Choroid plexus epithelial cell (primary cell): ENCODE measurements at regions not wholly inside any gene's neighbourhood (a gene's known extent, or its start where the extent isn't known, plus 50 kb on each side); places are given as distances from the start of the nearest gene placed in this dataset.

Experiments used
- DNase-seq: peaks from one replicate; pipeline ENCODE4 v3.0.0-alpha.2; 2010; ENCODE audit warnings: low read depth
- H3K4me3 ChIP-seq: 2 replicates; pipeline ENCODE4 v1.5.1; 2011; ENCODE audit warnings: low read depth, mild to moderate bottlenecking, control low read depth, low read length, moderate library complexity
- CTCF ChIP-seq: conservative IDR thresholded peaks from 2 replicates; pipeline ENCODE4 v1.5.1; 2011; ENCODE audit warnings: low read depth, mild to moderate bottlenecking, control low read depth, inconsistent platforms, low read length, moderate library complexity

GRCh38 chr2:59912042-59912441, 641.4 kb downstream of the BCL11A start:
- TF ChIP-seq CTCF: no peak
- H3K4me3 ChIP-seq: no peak overlapping the region
- no peak for DNase-seq

- no peak for TF ChIP-seq CTCF
- H3K4me3 ChIP-seq: no peak overlapping the region
- no peak for DNase-seq
Measured at GRCh38 chr2:59910166-59910565, 643.3 kb downstream of the BCL11A start.

GRCh38 chr2:59909147-59909546, 644.3 kb downstream of the BCL11A start:
- TF ChIP-seq CTCF: no peak
- no peak overlapping the region for H3K4me3 ChIP-seq
- DNase-seq: no peak

GRCh38 chr2:59905731-59906130, 647.7 kb downstream of the BCL11A start:
- no peak for DNase-seq
- TF ChIP-seq CTCF: no peak

GRCh38 chr2:59903994-59904544, 649.4 kb downstream of the BCL11A start:
- no peak overlapping the region for H3K4me3 ChIP-seq
- TF ChIP-seq CTCF: no peak
- no peak for DNase-seq

More at GRCh38 chr2:59905731-59906130, 647.7 kb downstream of the BCL11A start:
- H3K4me3 ChIP-seq: no peak overlapping the region

GRCh38 chr2:59900728-59901452, 652.6 kb downstream of the BCL11A start:
- no peak overlapping the region for H3K4me3 ChIP-seq
- no peak for TF ChIP-seq CTCF
- no peak for DNase-seq

GRCh38 chr2:59899692-59900091, 653.8 kb downstream of the BCL11A start:
- no peak for TF ChIP-seq CTCF
- no peak for DNase-seq
- H3K4me3 ChIP-seq: no peak overlapping the region
